ENCODE measurements at regions not wholly inside any gene's neighbourhood (a gene's known extent, or its start where the extent isn't known, plus 50 kb on each side); places are given as distances from the start of the nearest gene placed in this dataset.

- TF ChIP-seq CTCF (IDR thresholded peaks at IDR 0.05), result no peak
- TF ChIP-seq POLR2A (IDR thresholded peaks at IDR 0.05), result no peak
Observed at GRCh38 chr9:1729631-1730030, 285.5 kb upstream of the SMARCA2 start.

All from testis (tissue), 2 donors.